ENCODE measurements at regions not wholly inside any gene's neighbourhood (a gene's known extent, or its start where the extent isn't known, plus 50 kb on each side); places are given as distances from the start of the nearest gene placed in this dataset.

- Histone ChIP-seq H3K4me3 (no peak overlapping the region), H3K27ac (no peak overlapping the region), H3K36me3 (no peaks in the 10 kb centered on the region), H3K27me3 (no peaks in the 10 kb centered on the region), H3K9me3 (no peaks in the 10 kb centered on the region), H3K4me1 (no peaks in the 10 kb centered on the region)
- DNase-seq = no peak
- intact Hi-C loops (cut with DNase I; ENCODE audit: low total_unique reads) = no loop called here
- TF ChIP-seq POLR2A (IDR thresholded peaks at IDR 0.05) (no peak), CTCF (IDR thresholded peaks at IDR 0.05) (no peak)
Observed at GRCh38 chr2:36088716-36089328, 266.8 kb upstream of the CRIM1 start.

GRCh38 chr2:36087344-36087743 lies 268.2 kb upstream of the CRIM1 start:
- intact Hi-C loops (cut with DNase I; ENCODE audit: low total_unique reads) = no loop called here
- Histone ChIP-seq H3K4me1 (no peaks in the 10 kb centered on the region), H3K27ac (no peak overlapping the region), H3K9me3 (no peaks in the 10 kb centered on the region), H3K4me3 (no peak overlapping the region), H3K36me3 (no peaks in the 10 kb centered on the region), H3K27me3 (no peaks in the 10 kb centered on the region)
- no peak for TF ChIP-seq POLR2A (IDR thresholded peaks at IDR 0.05)
- no peak for TF ChIP-seq CTCF (IDR thresholded peaks at IDR 0.05)
- DNase-seq = no peak

- DNase-seq = no peak
- intact Hi-C loops (cut with DNase I; ENCODE audit: low total_unique reads) = no loop called here
- H3K36me3 ChIP-seq = no peaks in the 10 kb centered on the region
- H3K27ac ChIP-seq = no peak overlapping the region
- no peaks in the 10 kb centered on the region for H3K27me3 ChIP-seq
- H3K4me1 ChIP-seq = no peaks in the 10 kb centered on the region
- no peak for TF ChIP-seq CTCF (IDR thresholded peaks at IDR 0.05)
- TF ChIP-seq POLR2A (IDR thresholded peaks at IDR 0.05) = no peak
- no peaks in the 10 kb centered on the region for H3K9me3 ChIP-seq
- H3K4me3 ChIP-seq = no peak overlapping the region
Observed at GRCh38 chr2:36079793-36080192, 275.8 kb upstream of the CRIM1 start.

- Histone ChIP-seq H3K9me3 (no peaks in the 10 kb centered on the region), H3K27me3 (no peaks in the 10 kb centered on the region), H3K4me3 (no peak overlapping the region), H3K36me3 (no peaks in the 10 kb centered on the region), H3K4me1 (no peaks in the 10 kb centered on the region), H3K27ac (no peak overlapping the region)
- no peak for TF ChIP-seq POLR2A (IDR thresholded peaks at IDR 0.05)
- TF ChIP-seq CTCF (IDR thresholded peaks at IDR 0.05) = no peak
- intact Hi-C loops (cut with DNase I; ENCODE audit: low total_unique reads) = no loop called here
- no peak for DNase-seq
Observed at GRCh38 chr2:36074008-36074407, 281.6 kb upstream of the CRIM1 start.

GRCh38 chr2:36071698-36072097 lies 283.9 kb upstream of the CRIM1 start:
- Histone ChIP-seq H3K27me3 (no peaks in the 10 kb centered on the region), H3K9me3 (no peaks in the 10 kb centered on the region)

More at GRCh38 chr2:36071698-36072097, 283.9 kb upstream of the CRIM1 start:
- intact Hi-C loops (cut with DNase I; ENCODE audit: low total_unique reads) = no loop called here
- no peak overlapping the region for H3K4me3 ChIP-seq
- TF ChIP-seq CTCF (IDR thresholded peaks at IDR 0.05) (no peak), POLR2A (IDR thresholded peaks at IDR 0.05) (no peak)
- DNase-seq = no peak
- no peaks in the 10 kb centered on the region for H3K4me1 ChIP-seq
- H3K27ac ChIP-seq = no peak overlapping the region
- H3K36me3 ChIP-seq = no peaks in the 10 kb centered on the region

All from uterus (tissue), 3 donors.